HEK293 (cell line): ENCODE measurements at regions not wholly inside any gene's neighbourhood (a gene's known extent, or its start where the extent isn't known, plus 50 kb on each side); places are given as distances from the start of the nearest gene placed in this dataset.

Experiments
- GFI1B ChIP-seq: fragments of 450-650 bp; formaldehyde crosslinking; IDR thresholded peaks from 2 replicates; pipeline ENCODE4 v1.5.1; 2016; ENCODE audit warnings: missing biosample characterization, missing genetic modification characterization
- KLF7 ChIP-seq: fragments of 450-650 bp; formaldehyde crosslinking; IDR thresholded peaks from 2 replicates; pipeline ENCODE4 v1.5.1; 2016; ENCODE audit warnings: missing biosample characterization, missing genetic modification characterization, borderline replicate concordance
- ZBTB8A ChIP-seq: fragments of 450-650 bp; formaldehyde crosslinking; IDR thresholded peaks from 2 replicates; pipeline ENCODE4 v1.5.1; 2016; ENCODE audit warnings: missing biosample characterization, missing genetic modification characterization
- ZNF24 ChIP-seq: fragments of 450-650 bp; formaldehyde crosslinking; IDR thresholded peaks from 2 replicates; pipeline ENCODE4 v1.5.1; 2016; ENCODE audit warnings: missing biosample characterization, missing genetic modification characterization
- ZNF626 ChIP-seq: fragments of 450-650 bp; sonication (Bioruptor Pico); formaldehyde crosslinking; IDR thresholded peaks from 2 replicates; pipeline ENCODE4 v1.5.1; 2018; ENCODE audit warnings: missing biosample characterization, missing genetic modification characterization, inconsistent platforms
- ZSCAN30 ChIP-seq: fragments of 450-650 bp; IDR thresholded peaks from 2 replicates; pipeline ENCODE4 v1.5.1; 2018; ENCODE audit warnings: missing biosample characterization, mild to moderate bottlenecking, missing genetic modification characterization, moderate library complexity
- TF ChIP-seq, protein P1 (sequence below): fragments of 450-650 bp; formaldehyde crosslinking; IDR thresholded peaks from 2 replicates; pipeline ENCODE4 v1.5.1; 2016; ENCODE audit warnings: missing biosample characterization, missing genetic modification characterization, low read depth
- TF ChIP-seq, protein P2 (sequence below): fragments of 450-650 bp; formaldehyde crosslinking; IDR thresholded peaks from 2 replicates; pipeline ENCODE4 v1.5.1; 2016; ENCODE audit warnings: missing biosample characterization, missing genetic modification characterization

DNA sequence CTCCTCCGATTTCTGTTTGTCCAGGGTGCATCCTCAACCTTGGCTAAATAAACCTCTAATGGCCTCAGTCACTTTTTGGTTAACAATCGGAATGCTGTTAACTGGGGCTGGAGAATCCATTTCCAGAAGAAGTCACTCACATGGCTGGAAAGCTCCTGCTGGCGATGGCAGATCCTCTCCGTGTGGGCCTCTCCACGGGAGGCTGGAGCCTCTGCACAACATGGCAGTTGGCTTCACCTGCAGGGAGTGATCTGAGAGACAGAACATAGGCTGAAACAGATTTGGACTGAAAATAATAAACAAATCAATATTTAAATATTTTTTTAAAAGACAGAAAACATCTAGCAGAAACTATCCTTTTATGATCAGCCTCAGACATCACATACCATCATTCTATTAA lies 66.8 kb upstream of the FICD start:
- TF ChIP-seq ZNF24, result no peak
- TF ChIP-seq, protein P1, sequence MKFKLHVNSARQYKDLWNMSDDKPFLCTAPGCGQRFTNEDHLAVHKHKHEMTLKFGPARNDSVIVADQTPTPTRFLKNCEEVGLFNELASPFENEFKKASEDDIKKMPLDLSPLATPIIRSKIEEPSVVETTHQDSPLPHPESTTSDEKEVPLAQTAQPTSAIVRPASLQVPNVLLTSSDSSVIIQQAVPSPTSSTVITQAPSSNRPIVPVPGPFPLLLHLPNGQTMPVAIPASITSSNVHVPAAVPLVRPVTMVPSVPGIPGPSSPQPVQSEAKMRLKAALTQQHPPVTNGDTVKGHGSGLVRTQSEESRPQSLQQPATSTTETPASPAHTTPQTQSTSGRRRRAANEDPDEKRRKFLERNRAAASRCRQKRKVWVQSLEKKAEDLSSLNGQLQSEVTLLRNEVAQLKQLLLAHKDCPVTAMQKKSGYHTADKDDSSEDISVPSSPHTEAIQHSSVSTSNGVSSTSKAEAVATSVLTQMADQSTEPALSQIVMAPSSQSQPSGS, result no peak
- TF ChIP-seq, protein P2, sequence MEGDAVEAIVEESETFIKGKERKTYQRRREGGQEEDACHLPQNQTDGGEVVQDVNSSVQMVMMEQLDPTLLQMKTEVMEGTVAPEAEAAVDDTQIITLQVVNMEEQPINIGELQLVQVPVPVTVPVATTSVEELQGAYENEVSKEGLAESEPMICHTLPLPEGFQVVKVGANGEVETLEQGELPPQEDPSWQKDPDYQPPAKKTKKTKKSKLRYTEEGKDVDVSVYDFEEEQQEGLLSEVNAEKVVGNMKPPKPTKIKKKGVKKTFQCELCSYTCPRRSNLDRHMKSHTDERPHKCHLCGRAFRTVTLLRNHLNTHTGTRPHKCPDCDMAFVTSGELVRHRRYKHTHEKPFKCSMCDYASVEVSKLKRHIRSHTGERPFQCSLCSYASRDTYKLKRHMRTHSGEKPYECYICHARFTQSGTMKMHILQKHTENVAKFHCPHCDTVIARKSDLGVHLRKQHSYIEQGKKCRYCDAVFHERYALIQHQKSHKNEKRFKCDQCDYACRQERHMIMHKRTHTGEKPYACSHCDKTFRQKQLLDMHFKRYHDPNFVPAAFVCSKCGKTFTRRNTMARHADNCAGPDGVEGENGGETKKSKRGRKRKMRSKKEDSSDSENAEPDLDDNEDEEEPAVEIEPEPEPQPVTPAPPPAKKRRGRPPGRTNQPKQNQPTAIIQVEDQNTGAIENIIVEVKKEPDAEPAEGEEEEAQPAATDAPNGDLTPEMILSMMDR (tag by site-specific recombination), result no peak
- TF ChIP-seq ZNF626 (tag by site-specific recombination), result no peak
- no peak for TF ChIP-seq GFI1B
- no peak for TF ChIP-seq ZBTB8A
- no peak for TF ChIP-seq ZSCAN30
- no peak for TF ChIP-seq KLF7 (tag by site-specific recombination)
